GM18870 (cell line): ENCODE measurements at regions not wholly inside any gene's neighbourhood (a gene's known extent, or its start where the extent isn't known, plus 50 kb on each side); places are given as distances from the start of the nearest gene placed in this dataset.
"Not testable (repeated sequence)": the region's sequence is repeated elsewhere in the genome, so short reads cannot be mapped to it uniquely, and the experiment has no call there.

ENCODE experiments used
- ATAC-seq: cut with Tn5 transposase; IDR thresholded peaks from one replicate; pipeline ENCODE4 v1.9.1; 2021; ENCODE audit warnings: moderate library complexity; ENCODE audit not compliant: unreplicated experiment

- ATAC-seq, result no peak
Measured at GRCh38 chr10:45520476-45520875, 146.5 kb downstream of the ALOX5 start.

GRCh38 chr10:45518741-45519140 lies 144.7 kb downstream of the ALOX5 start:
- no peak for ATAC-seq

- no peak for ATAC-seq
Measured at GRCh38 chr10:45515630-45516029, 141.6 kb downstream of the ALOX5 start.

- ATAC-seq, result no peak
Measured at GRCh38 chr10:45514291-45515270, 140.6 kb downstream of the ALOX5 start.

GRCh38 chr10:45513551-45513950 lies 139.5 kb downstream of the ALOX5 start:
- no peak for ATAC-seq

GRCh38 chr10:45511926-45512325 lies 137.9 kb downstream of the ALOX5 start:
- ATAC-seq, result not testable (repeated sequence)

GRCh38 chr10:45509491-45509890 lies 135.5 kb downstream of the ALOX5 start:
- ATAC-seq, result no peak

- no peak for ATAC-seq
Measured at GRCh38 chr10:45505311-45505710, 131.3 kb downstream of the ALOX5 start.

GRCh38 chr10:45502458-45502857 lies 128.4 kb downstream of the ALOX5 start:
- ATAC-seq, result no peak

GRCh38 chr10:45501791-45502190 lies 127.8 kb downstream of the ALOX5 start:
- ATAC-seq, result no peak

GRCh38 chr10:45500798-45501197 lies 126.8 kb downstream of the ALOX5 start:
- no peak for ATAC-seq

- no peak for ATAC-seq
Measured at GRCh38 chr10:45500304-45500703, 126.3 kb downstream of the ALOX5 start.

GRCh38 chr10:45495438-45496152 lies 121.6 kb downstream of the ALOX5 start:
- ATAC-seq, result no peak
